H1 (cell line): ENCODE measurements at regions not wholly inside any gene's neighbourhood (a gene's known extent, or its start where the extent isn't known, plus 50 kb on each side); places are given as distances from the start of the nearest gene placed in this dataset.

Source experiments
- CHD1 ChIP-seq: IDR thresholded peaks from 2 replicates; pipeline ENCODE4 v1.6.1; 2012; ENCODE audit warnings: low read depth, low read length, improper control_type of control experiment
- SP1 ChIP-seq: IDR thresholded peaks from 2 replicates; pipeline ENCODE4 v1.6.1; 2011; ENCODE audit warnings: low read depth, low read length

- TF ChIP-seq SP1 (no peak), CHD1 (no peak)
Observed at GRCh38 chr10:22852712-22853353, 75.0 kb upstream of the ARMC3 start (continued).
